Panc1 (cell line): ENCODE measurements at regions not wholly inside any gene's neighbourhood (a gene's known extent, or its start where the extent isn't known, plus 50 kb on each side); places are given as distances from the start of the nearest gene placed in this dataset.

Experiments used
- POLR2AphosphoS5 ChIP-seq: IDR thresholded peaks from 2 replicates; pipeline ENCODE4 v1.6.1; 2012; ENCODE audit warnings: mild to moderate bottlenecking, low read depth, low read length, moderate library complexity
- SIN3A ChIP-seq: IDR thresholded peaks from 2 replicates; pipeline ENCODE4 v1.6.1; 2012; ENCODE audit warnings: low read depth, mild to moderate bottlenecking, low read length, moderate library complexity, borderline replicate concordance; ENCODE audit not compliant: insufficient read depth
- TCF7L2 ChIP-seq: IDR thresholded peaks from 2 replicates; pipeline ENCODE4 v1.6.1; 2011; ENCODE audit warnings: mild to moderate bottlenecking, low read depth, low read length, inconsistent platforms
- TF ChIP-seq, protein P1 (sequence below): fragments of 450-650 bp; IDR thresholded peaks from 2 replicates; pipeline ENCODE4 v1.5.1; 2017; ENCODE audit warnings: mild to moderate bottlenecking
- TF ChIP-seq, protein P2 (sequence below), 2 experiments: IDR thresholded peaks; 2 replicates each; pipeline ENCODE4 v1.6.1; 2011 to 2012; ENCODE audit warnings: low read depth in 2 of 2, control low read depth in 1 of 2, low read length in 1 of 2, mild to moderate bottlenecking in 1 of 2, moderate library complexity in 1 of 2; ENCODE audit not compliant: insufficient read depth in 1 of 2

DNA sequence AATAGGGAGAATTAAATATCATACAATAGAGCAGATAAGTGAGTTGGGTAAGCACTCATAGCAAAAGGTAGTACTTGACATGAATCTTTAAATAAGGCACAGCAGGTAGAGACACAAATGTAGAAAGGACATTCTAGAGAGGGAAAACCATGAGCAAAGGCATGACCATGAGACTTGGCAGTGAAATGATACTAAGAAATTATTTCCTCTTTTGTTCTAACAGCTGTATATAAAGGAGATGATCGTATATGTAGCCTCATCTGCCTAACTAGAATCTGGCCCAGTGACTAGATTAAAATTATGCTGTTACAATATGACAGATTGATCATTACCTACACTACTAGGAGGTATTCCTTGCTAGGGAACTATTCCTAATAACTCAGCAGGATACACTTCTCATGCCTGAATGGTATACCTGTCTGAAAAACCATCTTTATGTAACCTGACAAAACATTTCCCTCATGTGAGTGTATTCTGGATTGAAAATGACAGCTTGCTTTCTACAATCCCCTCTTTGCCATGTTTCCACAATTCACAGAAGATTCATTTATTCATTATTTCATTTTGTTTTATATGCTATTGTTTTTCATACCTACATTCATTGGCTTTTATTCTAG is 725.7 kb downstream of the C12orf50 start:
- TF ChIP-seq, protein P1, sequence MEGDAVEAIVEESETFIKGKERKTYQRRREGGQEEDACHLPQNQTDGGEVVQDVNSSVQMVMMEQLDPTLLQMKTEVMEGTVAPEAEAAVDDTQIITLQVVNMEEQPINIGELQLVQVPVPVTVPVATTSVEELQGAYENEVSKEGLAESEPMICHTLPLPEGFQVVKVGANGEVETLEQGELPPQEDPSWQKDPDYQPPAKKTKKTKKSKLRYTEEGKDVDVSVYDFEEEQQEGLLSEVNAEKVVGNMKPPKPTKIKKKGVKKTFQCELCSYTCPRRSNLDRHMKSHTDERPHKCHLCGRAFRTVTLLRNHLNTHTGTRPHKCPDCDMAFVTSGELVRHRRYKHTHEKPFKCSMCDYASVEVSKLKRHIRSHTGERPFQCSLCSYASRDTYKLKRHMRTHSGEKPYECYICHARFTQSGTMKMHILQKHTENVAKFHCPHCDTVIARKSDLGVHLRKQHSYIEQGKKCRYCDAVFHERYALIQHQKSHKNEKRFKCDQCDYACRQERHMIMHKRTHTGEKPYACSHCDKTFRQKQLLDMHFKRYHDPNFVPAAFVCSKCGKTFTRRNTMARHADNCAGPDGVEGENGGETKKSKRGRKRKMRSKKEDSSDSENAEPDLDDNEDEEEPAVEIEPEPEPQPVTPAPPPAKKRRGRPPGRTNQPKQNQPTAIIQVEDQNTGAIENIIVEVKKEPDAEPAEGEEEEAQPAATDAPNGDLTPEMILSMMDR = no peak
- TF ChIP-seq, protein P2, sequence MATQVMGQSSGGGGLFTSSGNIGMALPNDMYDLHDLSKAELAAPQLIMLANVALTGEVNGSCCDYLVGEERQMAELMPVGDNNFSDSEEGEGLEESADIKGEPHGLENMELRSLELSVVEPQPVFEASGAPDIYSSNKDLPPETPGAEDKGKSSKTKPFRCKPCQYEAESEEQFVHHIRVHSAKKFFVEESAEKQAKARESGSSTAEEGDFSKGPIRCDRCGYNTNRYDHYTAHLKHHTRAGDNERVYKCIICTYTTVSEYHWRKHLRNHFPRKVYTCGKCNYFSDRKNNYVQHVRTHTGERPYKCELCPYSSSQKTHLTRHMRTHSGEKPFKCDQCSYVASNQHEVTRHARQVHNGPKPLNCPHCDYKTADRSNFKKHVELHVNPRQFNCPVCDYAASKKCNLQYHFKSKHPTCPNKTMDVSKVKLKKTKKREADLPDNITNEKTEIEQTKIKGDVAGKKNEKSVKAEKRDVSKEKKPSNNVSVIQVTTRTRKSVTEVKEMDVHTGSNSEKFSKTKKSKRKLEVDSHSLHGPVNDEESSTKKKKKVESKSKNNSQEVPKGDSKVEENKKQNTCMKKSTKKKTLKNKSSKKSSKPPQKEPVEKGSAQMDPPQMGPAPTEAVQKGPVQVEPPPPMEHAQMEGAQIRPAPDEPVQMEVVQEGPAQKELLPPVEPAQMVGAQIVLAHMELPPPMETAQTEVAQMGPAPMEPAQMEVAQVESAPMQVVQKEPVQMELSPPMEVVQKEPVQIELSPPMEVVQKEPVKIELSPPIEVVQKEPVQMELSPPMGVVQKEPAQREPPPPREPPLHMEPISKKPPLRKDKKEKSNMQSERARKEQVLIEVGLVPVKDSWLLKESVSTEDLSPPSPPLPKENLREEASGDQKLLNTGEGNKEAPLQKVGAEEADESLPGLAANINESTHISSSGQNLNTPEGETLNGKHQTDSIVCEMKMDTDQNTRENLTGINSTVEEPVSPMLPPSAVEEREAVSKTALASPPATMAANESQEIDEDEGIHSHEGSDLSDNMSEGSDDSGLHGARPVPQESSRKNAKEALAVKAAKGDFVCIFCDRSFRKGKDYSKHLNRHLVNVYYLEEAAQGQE (IDR thresholded peaks at IDR 0.05; ENCODE audit: insufficient read depth in 1 of 2, low read depth in 2 of 2, low read length in 1 of 2) = no peak
- TF ChIP-seq POLR2AphosphoS5 (no peak), SIN3A (no peak), TCF7L2 (no peak)
